ENCODE measurements at regions not wholly inside any gene's neighbourhood (a gene's known extent, or its start where the extent isn't known, plus 50 kb on each side); places are given as distances from the start of the nearest gene placed in this dataset.

GRCh38 chr14:22226381-22226780 lies 362.6 kb downstream of the DAD1 start:
- TF ChIP-seq, protein P1, sequence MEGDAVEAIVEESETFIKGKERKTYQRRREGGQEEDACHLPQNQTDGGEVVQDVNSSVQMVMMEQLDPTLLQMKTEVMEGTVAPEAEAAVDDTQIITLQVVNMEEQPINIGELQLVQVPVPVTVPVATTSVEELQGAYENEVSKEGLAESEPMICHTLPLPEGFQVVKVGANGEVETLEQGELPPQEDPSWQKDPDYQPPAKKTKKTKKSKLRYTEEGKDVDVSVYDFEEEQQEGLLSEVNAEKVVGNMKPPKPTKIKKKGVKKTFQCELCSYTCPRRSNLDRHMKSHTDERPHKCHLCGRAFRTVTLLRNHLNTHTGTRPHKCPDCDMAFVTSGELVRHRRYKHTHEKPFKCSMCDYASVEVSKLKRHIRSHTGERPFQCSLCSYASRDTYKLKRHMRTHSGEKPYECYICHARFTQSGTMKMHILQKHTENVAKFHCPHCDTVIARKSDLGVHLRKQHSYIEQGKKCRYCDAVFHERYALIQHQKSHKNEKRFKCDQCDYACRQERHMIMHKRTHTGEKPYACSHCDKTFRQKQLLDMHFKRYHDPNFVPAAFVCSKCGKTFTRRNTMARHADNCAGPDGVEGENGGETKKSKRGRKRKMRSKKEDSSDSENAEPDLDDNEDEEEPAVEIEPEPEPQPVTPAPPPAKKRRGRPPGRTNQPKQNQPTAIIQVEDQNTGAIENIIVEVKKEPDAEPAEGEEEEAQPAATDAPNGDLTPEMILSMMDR (IDR thresholded peaks at IDR 0.05; ENCODE audit: extremely low read depth, missing control alignments): no peak
- peak; percentile 10 for DNase-seq (ENCODE audit: low spot score)

DNA sequence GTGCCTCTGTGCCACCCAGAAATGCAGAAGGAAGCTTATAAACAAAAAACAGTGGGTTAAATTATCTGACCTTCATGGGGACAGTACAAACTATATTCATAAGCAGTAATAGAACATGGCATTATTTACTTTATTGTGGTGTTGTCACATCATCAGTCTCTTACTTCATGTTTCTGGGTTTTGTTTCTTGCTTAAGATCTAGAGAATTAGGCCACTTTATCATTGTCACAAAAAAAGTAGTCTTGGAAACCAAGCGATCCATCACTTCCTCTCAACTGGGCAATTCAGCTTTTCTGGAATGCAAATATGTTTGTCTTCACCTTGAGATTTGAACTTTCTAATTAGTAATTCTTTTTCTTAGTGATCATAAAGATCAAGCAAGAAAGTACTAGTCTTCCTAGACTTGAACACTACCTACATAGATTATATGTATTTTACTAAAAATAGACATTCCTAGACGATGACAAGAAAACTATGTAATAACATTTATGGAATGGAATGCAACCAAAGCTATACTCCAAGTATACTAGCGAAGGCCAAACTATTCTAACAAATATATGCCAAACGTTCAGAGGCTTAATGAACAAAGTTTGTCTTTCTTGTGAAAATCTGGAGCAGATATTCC lies 363.4 kb downstream of the DAD1 start:
- TF ChIP-seq, protein P1 (IDR thresholded peaks at IDR 0.05; ENCODE audit: extremely low read depth, missing control alignments): no peak
- no peak for DNase-seq (ENCODE audit: low spot score)

DNA sequence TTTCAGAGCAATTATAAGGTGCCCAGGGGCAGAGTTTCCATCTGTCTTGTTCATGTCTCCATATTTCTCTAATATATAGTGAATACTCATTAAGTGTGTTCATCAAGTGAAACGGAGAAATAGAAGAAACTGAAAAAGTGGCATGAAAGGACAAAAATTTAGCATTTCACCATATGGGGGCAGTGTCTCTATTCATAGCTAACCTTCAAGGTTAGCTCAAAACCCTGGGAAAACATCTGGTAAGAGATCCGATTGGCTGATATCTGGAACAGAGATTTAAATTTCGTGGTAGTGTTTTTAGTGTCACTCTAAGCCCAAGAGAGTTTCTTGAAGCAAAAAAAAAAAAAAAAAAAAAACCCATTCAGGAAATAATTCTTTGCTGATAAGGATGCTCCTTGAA lies 367.5 kb downstream of the DAD1 start:
- DNase-seq (ENCODE audit: low spot score): peak; percentile 34
- TF ChIP-seq, protein P1 (IDR thresholded peaks at IDR 0.05; ENCODE audit: extremely low read depth, missing control alignments): no peak

DNA sequence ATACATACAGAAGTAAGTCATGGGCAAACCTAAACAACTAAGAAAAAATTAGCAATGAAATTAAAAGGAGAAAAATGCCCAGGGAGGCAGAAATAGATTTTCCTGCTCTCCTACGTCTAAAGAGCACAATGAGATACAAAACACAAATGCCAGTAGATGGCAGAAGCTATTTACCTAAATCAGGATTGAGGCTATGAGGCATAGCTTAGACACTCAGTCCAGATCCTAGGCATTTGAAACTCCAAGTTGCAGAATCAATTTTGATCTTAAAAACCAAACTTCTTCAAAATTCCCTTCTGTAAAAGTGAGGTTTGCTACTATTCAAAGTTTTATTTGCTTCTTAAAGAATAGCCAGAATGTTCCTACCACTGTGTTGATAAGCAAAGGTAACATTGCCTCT lies 368.6 kb downstream of the DAD1 start:
- DNase-seq (ENCODE audit: low spot score): no peak

GRCh38 chr14:22218728-22219127 lies 370.3 kb downstream of the DAD1 start:
- TF ChIP-seq, protein P1 (IDR thresholded peaks at IDR 0.05; ENCODE audit: extremely low read depth, missing control alignments): no peak
- DNase-seq (ENCODE audit: low spot score): no peak

More for the DNA sequence above, 368.6 kb downstream of the DAD1 start:
- TF ChIP-seq, protein P1 (IDR thresholded peaks at IDR 0.05; ENCODE audit: extremely low read depth, missing control alignments): no peak

- TF ChIP-seq, protein P1 (IDR thresholded peaks at IDR 0.05; ENCODE audit: extremely low read depth, missing control alignments): no peak
- DNase-seq (ENCODE audit: low spot score): no peak
Observed at GRCh38 chr14:22213120-22213519, 375.9 kb downstream of the DAD1 start.

DNA sequence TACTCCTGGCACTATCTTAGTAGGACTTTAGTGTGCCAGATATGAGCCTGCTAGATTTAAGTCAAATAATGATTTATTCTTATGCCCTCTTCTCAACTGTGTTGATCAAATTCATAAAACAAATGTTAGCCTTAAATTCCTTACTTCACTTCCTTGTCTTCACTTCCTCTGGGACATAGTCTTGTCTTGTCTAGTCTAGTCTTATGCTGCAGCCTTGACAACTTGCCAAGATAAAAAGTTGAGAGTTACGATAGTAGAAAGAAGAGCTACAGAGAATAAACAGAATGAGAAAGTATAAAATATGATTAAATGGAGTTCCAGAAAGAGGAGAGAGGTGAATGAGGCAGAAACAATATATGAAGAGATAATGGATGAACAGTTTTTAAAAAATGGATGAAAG lies 378.1 kb downstream of the DAD1 start:
- TF ChIP-seq, protein P1 (IDR thresholded peaks at IDR 0.05; ENCODE audit: extremely low read depth, missing control alignments): no peak
- no peak for DNase-seq (ENCODE audit: low spot score)
